HG03342 (cell line): ENCODE measurements at regions not wholly inside any gene's neighbourhood (a gene's known extent, or its start where the extent isn't known, plus 50 kb on each side); places are given as distances from the start of the nearest gene placed in this dataset.

Experiments used
- ATAC-seq: cut with Tn5 transposase; IDR thresholded peaks from one replicate; pipeline ENCODE4 v1.9.1; 2021; ENCODE audit warnings: mild to moderate bottlenecking, moderate library complexity; ENCODE audit not compliant: unreplicated experiment

GRCh38 chr2:181828122-181828705 is 63.3 kb upstream of the ITPRID2 start:
- no peak for ATAC-seq

- no peak for ATAC-seq
These were observed 62.3 kb upstream of the ITPRID2 start for GRCh38 chr2:181829230-181829629.

- ATAC-seq: no peak
These were observed 59.5 kb upstream of the ITPRID2 start for GRCh38 chr2:181832015-181832414.

GRCh38 chr2:181836583-181836982 is 54.9 kb upstream of the ITPRID2 start:
- ATAC-seq: no peak

GRCh38 chr2:181837563-181837962 is 54.0 kb upstream of the ITPRID2 start:
- no peak for ATAC-seq

GRCh38 chr2:181839811-181840210 is 51.7 kb upstream of the ITPRID2 start:
- ATAC-seq: no peak

- no peak for ATAC-seq
These were observed 50.5 kb upstream of the ITPRID2 start for GRCh38 chr2:181841079-181841478.
